GM21717 (cell line): ENCODE measurements at regions not wholly inside any gene's neighbourhood (a gene's known extent, or its start where the extent isn't known, plus 50 kb on each side); places are given as distances from the start of the nearest gene placed in this dataset.

Experiments used
- ATAC-seq: cut with Tn5 transposase; IDR thresholded peaks from one replicate; pipeline ENCODE4 v1.9.1; 2021; ENCODE audit warnings: mild to moderate bottlenecking, moderate library complexity; ENCODE audit not compliant: unreplicated experiment

DNA sequence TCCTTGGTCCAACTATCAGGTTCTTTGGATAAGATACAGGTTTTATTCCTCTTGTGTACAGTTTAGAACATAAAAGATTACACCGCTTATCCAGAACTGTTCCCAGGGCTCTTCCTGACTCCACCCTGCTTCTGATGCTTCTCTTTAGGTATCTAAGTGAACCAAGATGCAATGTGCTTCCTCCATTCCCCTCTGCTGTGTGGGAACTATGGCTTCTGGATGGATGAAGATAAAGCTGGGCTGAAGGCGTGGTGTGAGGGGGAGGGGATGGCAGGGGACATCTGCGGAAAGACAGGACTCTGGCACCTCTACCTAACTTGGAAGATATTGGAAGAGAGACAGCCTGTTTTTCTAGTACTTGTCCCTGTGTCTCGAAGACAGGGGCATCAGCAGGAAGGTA lies 209.9 kb upstream of the TBX20 start:
- no peak for ATAC-seq

DNA sequence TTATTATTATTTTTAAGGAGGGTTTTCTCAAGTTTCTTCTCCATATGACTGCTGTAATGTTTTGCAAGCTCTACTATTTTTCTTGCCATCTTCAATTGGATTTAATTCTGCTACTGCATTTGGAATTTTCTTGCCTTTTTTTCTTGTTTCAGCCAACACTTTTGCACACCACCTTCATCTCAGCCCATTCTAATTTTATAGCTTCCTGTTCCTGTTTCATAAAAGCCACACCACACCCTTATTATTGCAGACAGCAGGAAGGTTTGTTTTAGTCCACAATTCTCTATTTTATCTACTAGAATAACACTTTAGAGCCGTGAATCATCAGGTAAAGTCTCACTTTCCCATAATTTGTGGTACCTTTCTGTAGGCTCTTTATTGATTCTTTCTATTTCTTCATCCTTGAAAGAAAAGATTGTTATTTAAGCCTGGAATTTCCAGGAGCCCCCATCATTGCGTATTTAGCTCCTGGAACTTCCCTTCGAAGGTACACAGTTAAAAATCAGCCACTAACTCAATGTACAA lies 209.3 kb upstream of the TBX20 start:
- no peak for ATAC-seq

DNA sequence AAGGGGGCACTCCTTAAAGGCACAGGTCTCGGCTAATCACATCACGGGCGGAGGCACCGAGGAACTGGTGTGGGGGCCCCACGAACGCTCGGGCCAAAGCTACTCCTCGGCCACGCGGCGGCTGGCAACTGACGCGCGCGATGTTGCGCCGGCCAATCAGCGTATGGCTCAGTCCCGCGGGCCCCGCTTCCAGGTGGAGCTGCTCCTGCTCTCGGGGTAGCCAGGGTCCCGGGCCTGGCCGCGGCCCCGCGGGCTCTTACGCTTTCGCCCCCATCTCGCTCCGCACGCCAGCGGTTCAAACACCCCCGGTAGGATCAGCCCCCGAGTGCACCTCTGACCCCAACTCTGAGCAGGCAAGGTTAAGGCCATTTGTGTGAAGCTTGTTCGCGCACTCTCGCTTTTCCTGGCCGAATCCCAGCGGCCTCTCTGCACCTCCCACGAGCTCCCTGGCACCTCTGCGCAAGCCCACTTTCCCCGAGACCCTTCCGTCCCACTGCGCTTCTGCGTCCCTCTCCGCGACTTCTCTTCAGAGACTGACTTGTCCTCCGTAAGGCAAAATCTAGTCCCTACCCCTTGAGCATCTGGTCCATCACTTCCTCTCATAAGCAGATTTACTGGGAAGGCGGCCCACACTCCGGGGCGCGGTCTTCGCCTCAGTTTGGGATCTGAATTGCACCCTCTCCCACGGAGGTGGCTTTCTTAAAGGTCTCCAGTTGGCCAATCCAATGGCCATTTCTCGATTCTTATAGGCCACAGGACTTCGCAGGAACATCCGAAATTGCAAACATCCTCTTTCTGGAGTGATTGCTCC lies 200.9 kb upstream of the TBX20 start:
- ATAC-seq, result no peak

DNA sequence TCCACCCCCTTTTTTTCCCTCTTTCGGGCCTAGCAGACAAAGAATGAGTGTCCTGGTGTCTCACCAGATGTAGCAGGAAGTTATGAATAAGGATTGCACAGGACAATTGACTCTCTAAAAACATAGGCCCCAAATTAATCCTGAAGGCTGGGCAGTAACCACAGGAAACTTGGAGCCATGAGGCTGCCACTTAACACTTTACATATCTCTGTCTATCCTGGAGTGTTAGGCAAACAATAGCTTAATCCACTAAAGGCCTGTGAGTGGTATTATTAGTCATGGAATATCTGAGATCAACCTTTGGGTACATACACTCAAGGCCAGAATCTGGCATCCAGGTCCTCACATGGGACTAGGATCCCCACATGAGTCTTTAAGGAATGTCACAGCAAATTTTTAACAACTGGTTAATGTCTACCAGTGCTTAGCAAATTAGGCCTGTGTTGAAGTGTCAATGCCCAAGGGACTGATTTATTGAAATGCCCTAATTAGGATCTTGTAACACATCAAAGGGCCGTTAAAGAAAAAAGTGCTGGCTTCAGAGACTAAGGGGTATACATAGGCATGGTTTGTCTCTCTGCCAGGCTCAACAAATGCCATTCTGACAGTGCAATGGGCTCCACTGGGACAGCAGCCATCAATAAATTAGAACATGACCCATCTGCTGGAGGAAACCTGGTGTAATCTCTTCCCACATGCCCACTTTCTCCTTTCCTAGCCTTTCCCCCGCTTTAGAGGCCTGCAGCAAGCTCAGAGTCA lies 196.7 kb upstream of the TBX20 start:
- no peak for ATAC-seq

GRCh38 chr7:35448486-35448885 lies 194.6 kb upstream of the TBX20 start:
- ATAC-seq, result no peak

- no peak for ATAC-seq
Observed at GRCh38 chr7:35446091-35446490, 192.2 kb upstream of the TBX20 start.

- ATAC-seq, result no peak
Observed at GRCh38 chr7:35437619-35438275, 183.8 kb upstream of the TBX20 start.

DNA sequence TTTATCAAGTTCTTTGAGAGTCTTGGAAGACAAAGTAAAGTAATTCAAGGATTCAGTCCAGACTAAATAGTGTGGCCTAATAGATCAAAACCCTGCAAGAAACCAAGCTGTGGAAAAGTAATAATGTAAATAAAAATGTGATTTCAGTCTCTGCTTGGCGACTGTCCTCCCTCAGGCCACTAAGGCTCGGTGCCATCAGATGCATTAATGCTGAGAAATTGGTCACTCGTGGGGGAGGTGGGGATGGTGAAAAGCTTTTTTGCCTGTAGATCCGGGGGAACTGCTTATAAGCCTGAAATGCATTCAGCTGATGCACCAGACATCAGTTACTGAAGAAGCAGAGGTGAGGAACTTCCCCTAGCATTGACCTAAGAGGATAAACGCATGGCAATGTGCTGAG lies 182.6 kb upstream of the TBX20 start:
- ATAC-seq, result no peak

DNA sequence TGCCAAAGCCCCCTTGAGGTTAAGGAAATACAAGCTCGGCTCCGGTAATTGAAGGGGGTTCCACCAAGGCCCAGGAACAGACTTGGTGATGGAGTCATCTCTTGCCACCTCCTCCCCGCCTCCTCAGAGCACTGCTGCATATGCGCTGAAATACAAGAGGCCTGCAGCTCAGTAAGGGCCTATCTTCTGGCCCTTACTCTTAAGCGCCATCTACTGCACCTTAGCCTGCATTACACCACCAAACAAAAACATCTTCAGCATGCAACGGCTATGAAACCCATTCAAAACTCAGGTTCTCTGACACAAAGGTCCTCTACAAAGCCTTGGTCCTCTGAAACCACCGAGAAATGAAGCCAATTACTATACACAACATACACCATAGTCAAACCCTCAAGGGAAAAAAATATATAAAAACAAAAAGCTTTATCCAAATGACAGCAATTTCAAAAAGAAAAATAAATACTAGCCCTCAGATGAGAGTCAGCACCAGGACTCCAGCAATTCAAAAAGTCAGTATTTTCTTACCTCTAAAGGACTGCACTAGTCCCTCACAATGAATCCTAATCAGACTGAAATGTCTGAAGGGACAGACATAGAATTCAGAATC lies 176.8 kb upstream of the TBX20 start:
- no peak for ATAC-seq

DNA sequence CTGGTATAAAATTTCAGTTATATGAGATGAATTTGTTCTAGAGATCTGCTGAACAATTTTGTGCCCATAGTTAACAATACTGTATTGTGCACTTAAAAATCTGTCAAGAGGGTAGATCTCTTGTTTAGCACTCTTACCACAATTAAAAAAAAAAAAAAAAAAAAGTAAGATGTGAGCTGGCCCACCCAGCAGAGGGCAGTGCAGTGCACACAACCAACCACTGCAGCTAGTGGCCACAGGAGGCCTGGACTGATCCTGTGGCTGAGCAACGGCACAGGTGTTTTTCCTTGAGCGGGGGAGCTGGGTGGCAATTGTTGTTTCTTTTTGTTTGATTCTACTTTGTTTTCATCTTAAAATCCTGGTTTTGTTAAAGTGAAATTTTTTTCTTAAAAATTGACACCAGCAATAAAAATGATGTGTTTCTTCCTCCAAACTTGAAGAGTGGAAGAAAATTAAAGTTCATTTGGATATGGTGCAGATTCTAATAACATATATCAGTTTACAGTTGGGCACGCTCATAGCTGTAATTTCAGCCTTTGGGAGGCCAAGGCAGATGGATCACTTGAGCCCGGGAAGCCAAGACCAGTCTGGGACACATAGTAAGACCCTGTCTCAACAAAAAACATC lies 171.1 kb upstream of the TBX20 start:
- no peak for ATAC-seq

GRCh38 chr7:35424440-35424839 lies 170.5 kb upstream of the TBX20 start:
- no peak for ATAC-seq

- ATAC-seq, result no peak
Observed at GRCh38 chr7:35422715-35423114, 168.8 kb upstream of the TBX20 start.

DNA sequence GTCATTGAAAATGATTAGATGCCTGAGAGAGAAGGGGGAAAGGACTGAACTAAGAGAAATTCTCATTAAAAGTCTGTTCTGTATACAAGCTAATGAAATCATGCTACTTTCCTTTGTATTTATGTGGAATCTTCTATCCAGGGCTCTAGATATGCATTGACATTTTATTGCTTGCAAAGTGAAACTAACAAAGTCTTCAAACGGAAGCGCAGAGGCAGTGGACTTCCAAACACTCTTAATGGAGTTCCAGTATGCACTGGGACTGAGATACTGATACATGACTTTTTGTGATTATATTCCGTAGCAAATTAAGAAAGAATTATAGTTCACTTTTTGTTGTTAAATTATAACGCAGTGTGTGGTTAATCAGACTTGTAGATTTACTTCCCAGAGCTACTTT lies 166.8 kb upstream of the TBX20 start:
- no peak for ATAC-seq

- no peak for ATAC-seq
Observed at GRCh38 chr7:35419391-35419755, 165.5 kb upstream of the TBX20 start.

DNA sequence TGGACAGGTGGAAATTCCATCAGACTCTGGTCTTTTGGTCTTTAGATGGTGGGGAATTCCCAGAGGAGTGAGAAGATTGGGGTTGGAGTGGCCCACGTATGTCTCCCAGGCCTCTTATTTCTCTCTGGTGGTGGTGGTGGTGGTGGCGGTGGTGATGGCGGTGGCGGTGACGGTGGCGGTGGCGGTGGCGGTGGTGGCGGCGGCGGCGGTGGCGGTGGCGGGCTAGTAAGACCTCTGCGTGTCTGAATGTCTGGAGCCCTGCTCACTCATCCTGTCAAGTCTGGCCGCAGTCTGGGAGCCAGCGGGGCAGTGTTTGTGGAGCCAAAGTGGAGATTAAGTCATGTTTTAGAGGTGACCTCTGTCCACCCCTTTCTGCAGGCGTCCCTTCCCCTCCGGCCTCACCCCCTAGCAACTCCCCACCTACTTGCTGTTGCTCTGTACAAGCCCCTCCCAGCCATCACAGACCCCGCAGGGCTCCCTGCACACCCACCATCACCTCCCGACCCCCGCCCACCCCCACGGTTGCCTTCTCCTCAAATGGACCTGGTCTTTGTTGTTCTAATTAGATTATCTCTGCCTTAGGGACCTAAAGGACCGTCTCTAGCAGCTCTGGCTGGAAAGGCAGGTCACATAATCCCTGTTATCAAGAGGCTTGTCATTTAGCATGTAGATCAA lies 165.0 kb upstream of the TBX20 start:
- ATAC-seq, result no peak

DNA sequence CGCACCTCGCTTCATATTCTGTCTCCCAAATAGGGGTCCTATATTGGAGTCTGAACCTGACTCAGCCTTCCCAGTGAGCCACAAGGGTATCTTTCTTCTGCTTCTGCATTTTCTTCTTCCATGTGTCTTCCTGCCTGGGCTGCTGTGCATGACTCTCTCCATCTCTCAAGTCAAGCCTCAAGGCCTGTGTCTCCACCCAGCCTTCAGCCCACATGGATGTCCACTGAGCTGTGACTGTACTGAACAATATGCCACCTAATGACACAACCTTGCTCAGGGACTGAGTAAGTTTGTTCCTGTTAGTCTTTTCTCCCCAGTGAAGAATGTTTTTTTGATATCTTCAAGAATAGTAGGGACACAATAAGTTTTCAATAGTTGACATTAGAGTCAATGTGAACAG lies 162.7 kb upstream of the TBX20 start:
- no peak for ATAC-seq

DNA sequence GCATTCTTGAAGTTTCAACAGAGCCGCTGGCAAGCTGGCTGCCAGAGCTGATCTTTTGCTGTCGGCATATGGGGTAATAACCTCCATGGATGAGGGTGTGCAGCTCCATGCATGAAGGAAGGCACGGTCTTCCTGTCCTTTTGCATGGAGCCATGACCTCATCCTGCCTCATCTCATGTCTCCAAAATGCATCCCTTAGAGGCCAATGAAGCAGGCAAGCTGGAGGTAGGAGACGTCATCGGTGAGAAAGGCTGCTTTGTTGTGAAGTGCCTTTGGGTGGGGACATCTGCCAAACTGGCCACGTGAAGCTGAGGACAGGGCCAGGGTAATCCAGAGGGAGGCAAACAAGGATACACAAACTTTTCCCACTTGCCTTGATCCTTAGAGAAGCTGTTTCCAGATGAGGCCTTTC lies 161.5 kb upstream of the TBX20 start:
- no peak for ATAC-seq

DNA sequence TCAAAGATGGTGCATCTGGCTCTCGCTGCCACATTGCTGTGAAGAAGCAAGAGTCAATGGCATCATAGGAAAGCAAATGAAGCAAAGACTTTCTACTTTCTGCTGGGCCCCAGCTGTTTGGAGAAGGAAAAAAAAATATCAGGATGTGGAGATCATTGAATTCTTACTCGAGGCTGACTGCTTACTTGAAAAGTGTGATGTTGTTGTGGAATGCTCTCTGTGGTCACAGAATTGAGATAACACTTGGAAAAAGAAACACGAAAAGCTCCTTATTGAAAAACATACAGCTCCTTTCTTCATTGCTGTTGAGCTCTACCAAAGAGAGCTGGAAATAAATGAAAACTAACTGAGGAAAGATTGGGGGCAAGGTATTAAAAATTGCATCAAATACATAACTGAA lies 157.4 kb upstream of the TBX20 start:
- no peak for ATAC-seq

GRCh38 chr7:35405461-35405860 lies 151.6 kb upstream of the TBX20 start:
- ATAC-seq, result no peak

GRCh38 chr7:35401217-35401879 lies 147.4 kb upstream of the TBX20 start:
- no peak for ATAC-seq
